H9 (cell line): ENCODE measurements at regions not wholly inside any gene's neighbourhood (a gene's known extent, or its start where the extent isn't known, plus 50 kb on each side); places are given as distances from the start of the nearest gene placed in this dataset.

Source experiments
- DNase-seq: peaks from one replicate; pipeline ENCODE4 v3.0.0-alpha.2; 2017
- H2AFZ ChIP-seq: one replicate; pipeline ENCODE4 v1.6.1; 2013; ENCODE audit warnings: mild to moderate bottlenecking, low read length, control low read depth, moderate library complexity
- H2AK5ac ChIP-seq: 2 replicates; pipeline ENCODE4 v1.6.1; 2013; ENCODE audit warnings: low read length, control low read depth, mixed read lengths; ENCODE audit not compliant: insufficient read length
- H2BK120ac ChIP-seq: one replicate; pipeline ENCODE4 v1.6.1; 2013; ENCODE audit warnings: low read depth, mild to moderate bottlenecking, low read length, control low read depth, inconsistent platforms; ENCODE audit not compliant: poor library complexity, severe bottlenecking
- H2BK12ac ChIP-seq: 2 replicates; pipeline ENCODE4 v1.6.1; 2013; ENCODE audit warnings: low read length, control low read depth, mixed read lengths, low read depth; ENCODE audit not compliant: insufficient read length
- H2BK15ac ChIP-seq: 2 replicates; pipeline ENCODE4 v1.6.1; 2013; ENCODE audit warnings: low read depth, low read length, control low read depth
- H2BK20ac ChIP-seq: one replicate; pipeline ENCODE4 v1.6.1; 2013; ENCODE audit warnings: low read depth, mild to moderate bottlenecking, low read length, control low read depth, inconsistent platforms; ENCODE audit not compliant: poor library complexity, severe bottlenecking
- H2BK5ac ChIP-seq: 2 replicates; pipeline ENCODE4 v1.6.1; 2013; ENCODE audit warnings: low read length, control low read depth, mixed read lengths; ENCODE audit not compliant: insufficient read length
- H3K14ac ChIP-seq: 2 replicates; pipeline ENCODE4 v1.6.1; 2013; ENCODE audit warnings: low read length, control low read depth; ENCODE audit not compliant: insufficient read depth
- H3K18ac ChIP-seq: 2 replicates; pipeline ENCODE4 v1.6.1; 2013; ENCODE audit warnings: low read depth, mild to moderate bottlenecking, mixed read lengths, low read length, control low read depth; ENCODE audit not compliant: insufficient read length
- H3K23ac ChIP-seq: 2 replicates; pipeline ENCODE4 v1.6.1; 2013; ENCODE audit warnings: low read length, control low read depth, mixed read lengths, low read depth; ENCODE audit not compliant: insufficient read length
- H3K23me2 ChIP-seq: 2 replicates; pipeline ENCODE4 v1.6.1; 2013; ENCODE audit warnings: low read depth, mild to moderate bottlenecking, mixed read lengths, low read length, control low read depth; ENCODE audit not compliant: insufficient read length, poor library complexity, severe bottlenecking
- H3K27ac ChIP-seq: 2 replicates; pipeline ENCODE4 v1.5.1; 2013; ENCODE audit warnings: low read length, control low read depth, mixed read lengths, low read depth; ENCODE audit not compliant: insufficient read length
- H3K27me3 ChIP-seq: 2 replicates; pipeline ENCODE4 v1.6.1; 2013; ENCODE audit warnings: low read length, control low read depth, inconsistent platforms; ENCODE audit not compliant: insufficient read depth
- H3K4ac ChIP-seq: 2 replicates; pipeline ENCODE4 v1.6.1; 2013; ENCODE audit warnings: low read depth, mild to moderate bottlenecking, control low read depth, inconsistent platforms, low read length, moderate library complexity
- H3K4me1 ChIP-seq: 2 replicates; pipeline ENCODE4 v1.6.1; 2013; ENCODE audit warnings: low read length, control low read depth, inconsistent platforms; ENCODE audit not compliant: insufficient read depth
- H3K4me2 ChIP-seq: 2 replicates; pipeline ENCODE4 v1.6.1; 2013; ENCODE audit warnings: low read length, control low read depth, mixed read lengths; ENCODE audit not compliant: insufficient read length, insufficient read depth
- H3K56ac ChIP-seq: 2 replicates; pipeline ENCODE4 v1.6.1; 2013; ENCODE audit warnings: low read depth, mild to moderate bottlenecking, mixed read lengths, low read length, control low read depth; ENCODE audit not compliant: insufficient read length
- H3K79me1 ChIP-seq: 2 replicates; pipeline ENCODE4 v1.6.1; 2013; ENCODE audit warnings: low read depth, mild to moderate bottlenecking, moderate library complexity, low read length, control low read depth, inconsistent platforms; ENCODE audit not compliant: insufficient read depth, poor library complexity, severe bottlenecking
- H3K79me2 ChIP-seq: 2 replicates; pipeline ENCODE4 v1.6.1; 2013; ENCODE audit warnings: low read length, control low read depth, inconsistent platforms; ENCODE audit not compliant: insufficient read depth
- H3K9ac ChIP-seq: 2 replicates; pipeline ENCODE4 v1.6.1; 2013; ENCODE audit warnings: low read length, control low read depth, mixed read lengths; ENCODE audit not compliant: insufficient read length; ENCODE audit errors: extremely low read depth
- H3K9me3 ChIP-seq: one replicate; pipeline ENCODE4 v1.6.1; 2013; ENCODE audit warnings: low read depth, low read length, inconsistent platforms; ENCODE audit not compliant: control insufficient read depth
- H3T11ph ChIP-seq: one replicate; pipeline ENCODE4 v1.6.1; 2013; ENCODE audit warnings: mild to moderate bottlenecking, low read length, control low read depth, inconsistent platforms
- H4K20me1 ChIP-seq: one replicate; pipeline ENCODE4 v1.6.1; 2013; ENCODE audit not compliant: control insufficient read depth, insufficient read length, insufficient read depth
- H4K5ac ChIP-seq: 2 replicates; pipeline ENCODE4 v1.6.1; 2013; ENCODE audit warnings: low read depth, mild to moderate bottlenecking, mixed read lengths, low read length, control low read depth; ENCODE audit not compliant: insufficient read length
- H4K8ac ChIP-seq: replicated peaks from 2 replicates; pipeline ENCODE4 v1.6.1; 2013; ENCODE audit warnings: low read length, control low read depth, mixed read lengths, low read depth; ENCODE audit not compliant: insufficient read length
- H4K91ac ChIP-seq: 2 replicates; pipeline ENCODE4 v1.6.1; 2013; ENCODE audit warnings: low read depth, mild to moderate bottlenecking, moderate library complexity, mixed read lengths, low read length, control low read depth; ENCODE audit not compliant: insufficient read length
- H3K27ac Mint-ChIP-seq, 3 experiments: 2 replicates in 2 of 3; 3 replicates in 1 of 3; pipeline ENCODE4 v1.8.0; 2020 to 2021; ENCODE audit warnings: mixed read lengths in 3 of 3, mild to moderate bottlenecking in 1 of 3, moderate library complexity in 1 of 3
- H3K27me3 Mint-ChIP-seq: 2 replicates; pipeline ENCODE4 v1.8.0; 2021; ENCODE audit warnings: low read depth, mild to moderate bottlenecking, moderate library complexity, mixed read lengths
- H3K36me3 Mint-ChIP-seq, 3 experiments: 2 replicates in 2 of 3; 3 replicates in 1 of 3; pipeline ENCODE4 v1.8.0; 2020 to 2021; ENCODE audit warnings: low read depth in 3 of 3, mixed read lengths in 3 of 3; ENCODE audit not compliant: insufficient read depth in 1 of 3
- H3K4me1 Mint-ChIP-seq, 2 experiments: 2 replicates each; pipeline ENCODE4 v1.8.0; 2020; ENCODE audit warnings: mixed read lengths in 2 of 2
- H3K4me3 Mint-ChIP-seq, 2 experiments: 2 replicates in 1 of 2; 3 replicates in 1 of 2; pipeline ENCODE4 v1.8.0; 2020 to 2021; ENCODE audit warnings: mild to moderate bottlenecking in 2 of 2, mixed read lengths in 2 of 2, moderate library complexity in 1 of 2
- H3K9me3 Mint-ChIP-seq, 2 experiments: 2 replicates in 1 of 2; 3 replicates in 1 of 2; pipeline ENCODE4 v1.8.0; 2020; ENCODE audit warnings: mild to moderate bottlenecking in 2 of 2, mixed read lengths in 2 of 2, moderate library complexity in 1 of 2
- WGBS: extraction: QIAGEN DNeasy Blood & Tissue Kit; methylation state at CpG from one replicate; pipeline ENCODE4 v1.1.7; 2013; ENCODE audit warnings: missing lambda C conversion rate, low lambda C conversion rate, mixed read lengths; ENCODE audit not compliant: insufficient read length; ENCODE audit errors: extremely low coverage; 5-methylcytosine and 5-hydroxymethylcytosine counted together
- TF ChIP-seq, protein P1 (sequence below): fragments of 200-600 bp; sonication (generic); conservative IDR thresholded peaks from 3 replicates; pipeline ENCODE4 v1.8.0; 2021; ENCODE audit warnings: antibody characterized with exemption, mild to moderate bottlenecking

DNA sequence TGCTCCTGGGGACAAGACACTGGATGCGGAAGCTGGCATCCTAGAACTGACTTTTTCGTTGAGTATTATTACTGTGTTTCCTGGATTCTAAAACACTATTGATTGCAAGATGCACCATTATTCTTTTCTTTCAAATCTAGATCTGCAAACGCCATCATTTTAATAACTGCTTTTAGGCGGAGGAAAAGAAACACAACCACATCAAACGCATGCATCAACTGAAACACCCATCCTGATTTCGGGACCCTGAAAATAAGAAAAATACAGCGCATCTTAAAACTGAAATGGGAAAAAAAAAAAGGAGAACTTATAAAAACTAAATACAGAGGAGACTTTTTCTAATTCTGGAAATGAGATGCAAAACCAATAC is 103.7 kb upstream of the MAX start:
- Histone ChIP-seq H4K5ac (no peak overlapping the region), H2BK5ac (no peak overlapping the region), H3K4me2 (no peak overlapping the region), H2BK12ac (no peak overlapping the region), H3K9ac (no peak overlapping the region), H3K79me1 (no peaks in the 10 kb centered on the region), H3K14ac (no peak overlapping the region), H3T11ph (no peak overlapping the region), H2AFZ (no peak overlapping the region), H3K18ac (no peak overlapping the region), H3K27me3 (no peaks in the 10 kb centered on the region), H2AK5ac (no peak overlapping the region), H3K56ac (no peak overlapping the region), H2BK120ac (no peak overlapping the region), H2BK15ac (no peak overlapping the region), H4K8ac (no peak overlapping the region), H3K4ac (no peak overlapping the region), H2BK20ac (no peak overlapping the region), H4K20me1 (no peaks in the 10 kb centered on the region), H3K9me3 (no peaks in the 10 kb centered on the region), H4K91ac (no peak overlapping the region), H3K23ac (no peak overlapping the region), H3K79me2 (no peaks in the 10 kb centered on the region), H3K23me2 (no peaks in the 10 kb centered on the region), H3K27ac (no peak overlapping the region), H3K4me1 (no peaks in the 10 kb centered on the region)
- Mint-ChIP-seq H3K36me3 (peaks cover 6 to 9% (median 7%) of the 10 kb centered on the region in 3 experiments; a peak in 6 of 7 replicates), H3K4me1 (peaks cover 5 to 14% of the 10 kb centered on the region in 2 experiments; a peak in 2 of 4 replicates), H3K4me3 (no peak overlapping the region), H3K27ac (no peak overlapping the region), H3K9me3 (peaks cover 0 to 8% of the 10 kb centered on the region in 2 experiments; a peak in 4 of 5 replicates), H3K27me3 (no peaks in the 10 kb centered on the region)
- DNase-seq, result no peak
- TF ChIP-seq, protein P1, sequence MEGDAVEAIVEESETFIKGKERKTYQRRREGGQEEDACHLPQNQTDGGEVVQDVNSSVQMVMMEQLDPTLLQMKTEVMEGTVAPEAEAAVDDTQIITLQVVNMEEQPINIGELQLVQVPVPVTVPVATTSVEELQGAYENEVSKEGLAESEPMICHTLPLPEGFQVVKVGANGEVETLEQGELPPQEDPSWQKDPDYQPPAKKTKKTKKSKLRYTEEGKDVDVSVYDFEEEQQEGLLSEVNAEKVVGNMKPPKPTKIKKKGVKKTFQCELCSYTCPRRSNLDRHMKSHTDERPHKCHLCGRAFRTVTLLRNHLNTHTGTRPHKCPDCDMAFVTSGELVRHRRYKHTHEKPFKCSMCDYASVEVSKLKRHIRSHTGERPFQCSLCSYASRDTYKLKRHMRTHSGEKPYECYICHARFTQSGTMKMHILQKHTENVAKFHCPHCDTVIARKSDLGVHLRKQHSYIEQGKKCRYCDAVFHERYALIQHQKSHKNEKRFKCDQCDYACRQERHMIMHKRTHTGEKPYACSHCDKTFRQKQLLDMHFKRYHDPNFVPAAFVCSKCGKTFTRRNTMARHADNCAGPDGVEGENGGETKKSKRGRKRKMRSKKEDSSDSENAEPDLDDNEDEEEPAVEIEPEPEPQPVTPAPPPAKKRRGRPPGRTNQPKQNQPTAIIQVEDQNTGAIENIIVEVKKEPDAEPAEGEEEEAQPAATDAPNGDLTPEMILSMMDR, result no peak
- WGBS, result no CpG with 5 or more reads among the region's 7 CpGs
